ENCODE measurements at regions not wholly inside any gene's neighbourhood (a gene's known extent, or its start where the extent isn't known, plus 50 kb on each side); places are given as distances from the start of the nearest gene placed in this dataset.
"Not testable (repeated sequence)": the region's sequence is repeated elsewhere in the genome, so short reads cannot be mapped to it uniquely, and the experiment has no call there.

DNA sequence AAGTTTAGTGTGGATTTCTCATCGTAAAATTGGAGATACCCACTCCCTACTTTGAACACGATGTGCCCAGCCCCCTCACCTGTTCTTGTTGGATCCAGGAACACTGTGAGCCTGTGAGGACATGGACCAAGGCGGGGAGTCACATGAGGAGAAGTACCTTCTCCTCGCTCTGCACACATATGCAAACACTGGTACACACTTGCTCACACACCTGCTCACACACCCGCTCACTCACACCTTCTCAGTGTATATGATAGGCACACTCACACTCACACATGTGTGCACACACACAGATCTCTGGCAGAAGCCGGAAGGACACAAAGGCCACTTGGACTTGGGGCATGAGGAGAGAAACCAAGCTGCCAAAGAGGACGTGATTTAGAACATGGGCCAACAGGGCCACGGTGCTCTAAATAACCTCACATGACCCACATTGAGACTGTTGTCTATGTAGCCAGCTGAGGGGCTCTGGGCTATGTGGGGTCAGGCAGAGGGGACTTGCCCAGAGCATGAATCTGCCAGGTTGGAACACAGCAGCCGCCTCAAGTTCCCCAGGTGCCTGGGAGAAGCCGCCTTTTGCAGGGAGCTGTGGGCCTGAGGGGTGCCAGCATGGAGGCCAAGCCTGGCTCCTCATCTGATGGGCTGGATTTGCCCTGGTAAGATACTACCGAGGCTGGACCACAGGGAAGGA lies 283.0 kb upstream of the IRX4 start:
- DNase-seq (ENCODE audit: low read depth in 2 of 3, low spot score in 2 of 3): no peak

DNA sequence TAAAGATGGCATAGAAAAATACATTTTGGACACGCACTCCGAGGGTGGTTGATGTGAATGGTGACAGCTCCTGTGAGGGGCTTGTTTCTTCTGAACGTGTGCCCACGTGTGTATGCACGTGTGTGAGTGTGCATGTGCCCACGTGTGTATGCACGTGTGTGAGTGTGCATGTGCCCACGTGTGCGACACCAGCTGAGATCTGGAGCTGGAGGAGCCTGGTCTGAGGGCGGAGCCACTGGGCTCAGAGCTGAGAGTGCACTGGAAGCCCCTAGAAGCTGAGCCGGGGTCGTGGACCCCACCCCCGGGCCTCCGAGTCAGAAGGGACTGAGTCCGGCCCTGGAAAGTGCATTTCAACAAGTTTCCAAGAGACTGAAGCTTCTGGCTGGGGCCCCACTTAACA lies 282.5 kb upstream of the IRX4 start:
- no peak for DNase-seq (ENCODE audit: low read depth in 2 of 3, low spot score in 2 of 3)

DNA sequence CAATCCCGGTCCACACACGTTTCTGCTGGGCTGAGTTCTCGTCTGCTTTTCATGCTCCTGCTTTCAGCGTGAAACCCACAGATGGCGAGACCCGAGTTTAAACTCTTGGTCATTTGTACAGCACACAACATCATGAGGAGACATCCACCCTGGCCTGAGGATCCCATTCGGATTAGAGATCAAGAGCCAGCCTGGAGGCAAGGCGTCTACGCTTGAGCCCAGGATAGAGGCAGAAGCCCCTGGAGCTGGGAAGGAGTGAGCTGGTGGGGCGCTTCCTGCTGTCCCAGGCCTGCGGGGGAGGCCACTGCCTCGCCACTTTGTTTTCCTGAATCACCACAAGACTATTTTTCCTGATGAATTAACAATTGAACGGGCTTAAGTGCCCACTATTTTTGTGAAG lies 281.9 kb upstream of the IRX4 start:
- no peak for DNase-seq (ENCODE audit: low read depth in 2 of 3, low spot score in 2 of 3)

DNA sequence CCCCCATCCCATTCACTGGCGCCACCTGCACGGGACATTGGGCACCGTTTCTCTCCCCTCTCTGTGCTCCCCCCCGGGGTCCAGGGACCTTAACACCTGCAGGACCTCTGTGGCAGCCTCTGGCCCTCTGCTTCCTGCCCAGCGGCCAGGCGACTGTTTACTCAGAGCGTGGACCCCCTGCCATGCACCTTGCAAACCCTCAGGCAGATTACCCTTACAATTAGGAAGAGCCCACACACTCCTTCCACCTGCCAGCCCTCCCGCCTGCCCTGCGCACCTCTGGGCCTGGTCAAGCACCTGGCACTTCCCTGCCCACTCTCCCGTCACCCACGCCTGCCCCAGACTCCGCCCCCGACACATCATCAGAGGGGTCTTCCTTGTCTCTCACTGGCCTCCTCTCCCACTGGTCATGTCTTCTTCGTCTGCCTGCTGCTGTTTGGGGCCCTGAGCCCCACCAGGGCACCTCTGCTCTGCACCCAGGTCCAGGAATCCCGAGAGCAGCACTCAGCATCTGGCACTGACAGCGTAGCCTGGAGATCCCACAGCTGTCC lies 281.3 kb upstream of the IRX4 start:
- no peak for DNase-seq (ENCODE audit: low read depth in 2 of 3, low spot score in 2 of 3)

DNA sequence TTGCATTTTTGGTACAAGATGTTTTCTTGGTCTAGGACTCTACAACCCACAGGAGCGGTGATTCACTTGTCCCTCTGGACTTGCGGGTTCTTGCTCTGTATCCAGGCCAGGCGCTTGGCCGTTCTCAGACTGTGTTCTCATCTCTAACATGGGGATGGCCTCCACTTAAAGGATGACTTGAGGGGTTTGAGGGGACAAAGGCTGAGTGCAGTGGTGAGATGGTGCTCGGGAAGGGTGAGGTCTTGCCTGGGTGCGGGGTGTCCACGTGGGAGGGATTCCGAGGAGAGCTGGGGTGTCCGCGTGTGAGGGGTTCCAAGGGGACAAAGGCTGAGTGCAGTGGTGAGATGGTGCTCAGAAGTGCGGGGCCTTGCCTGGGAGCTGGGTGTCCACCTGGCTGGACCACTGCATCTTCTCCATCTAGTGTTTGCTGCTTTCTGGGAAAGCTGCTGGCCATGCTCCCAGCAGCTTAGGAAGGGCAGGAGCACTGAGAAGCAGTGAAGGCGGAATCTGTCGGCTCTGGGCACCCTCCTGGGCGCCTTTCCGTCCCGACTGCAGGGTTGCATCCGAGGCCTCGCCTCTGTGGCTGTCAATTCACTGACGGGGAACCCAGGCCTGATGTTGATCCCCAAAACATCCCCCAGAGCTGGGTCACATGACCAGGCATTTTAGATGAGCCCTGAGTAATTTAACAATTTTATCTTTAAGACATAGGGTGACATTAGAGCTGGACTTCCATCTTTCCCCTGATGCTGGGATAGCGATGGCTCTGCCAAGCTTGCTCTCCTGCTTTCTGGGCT lies 280.5 kb upstream of the IRX4 start:
- no peak for DNase-seq (ENCODE audit: low read depth in 2 of 3, low spot score in 2 of 3)

DNA sequence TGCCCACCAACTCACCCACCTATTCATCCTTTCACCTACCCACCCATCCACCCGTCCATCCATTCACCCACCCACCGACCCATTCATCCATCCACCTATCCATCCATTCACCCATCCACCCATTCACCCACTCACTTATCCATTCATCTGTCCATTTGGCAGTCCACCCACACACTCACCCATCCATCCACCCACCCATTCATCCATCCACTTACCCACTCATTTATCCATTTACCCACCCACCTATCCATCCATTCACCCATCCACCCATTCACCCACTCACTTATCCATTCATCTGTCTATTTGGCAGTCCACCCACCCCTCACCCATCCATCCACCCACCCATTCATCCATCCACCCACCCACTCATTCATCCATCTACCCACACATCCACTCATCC lies 278.1 kb upstream of the IRX4 start:
- DNase-seq (ENCODE audit: low read depth in 2 of 3, low spot score in 2 of 3): no peak

DNA sequence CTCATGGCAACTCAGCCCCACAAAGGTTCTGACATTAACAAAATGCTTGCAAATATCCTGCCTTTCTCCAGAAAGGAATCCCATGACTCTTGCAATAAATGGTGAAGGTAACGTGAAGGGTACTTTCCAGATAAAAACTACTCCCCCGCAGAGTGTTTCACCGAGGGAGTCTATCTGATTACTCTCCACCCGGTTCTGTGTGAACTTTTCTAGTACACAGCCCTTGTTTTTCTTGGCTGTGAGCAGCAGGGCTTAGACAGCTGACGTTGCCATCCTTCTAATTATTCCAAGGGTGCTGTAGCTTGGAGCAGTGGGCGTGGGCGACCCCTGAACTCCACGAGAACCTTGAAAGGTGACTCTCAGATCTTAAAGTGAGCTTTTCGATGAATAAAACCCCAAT lies 276.0 kb upstream of the IRX4 start:
- no peak for DNase-seq (ENCODE audit: low read depth in 2 of 3, low spot score in 2 of 3)

DNA sequence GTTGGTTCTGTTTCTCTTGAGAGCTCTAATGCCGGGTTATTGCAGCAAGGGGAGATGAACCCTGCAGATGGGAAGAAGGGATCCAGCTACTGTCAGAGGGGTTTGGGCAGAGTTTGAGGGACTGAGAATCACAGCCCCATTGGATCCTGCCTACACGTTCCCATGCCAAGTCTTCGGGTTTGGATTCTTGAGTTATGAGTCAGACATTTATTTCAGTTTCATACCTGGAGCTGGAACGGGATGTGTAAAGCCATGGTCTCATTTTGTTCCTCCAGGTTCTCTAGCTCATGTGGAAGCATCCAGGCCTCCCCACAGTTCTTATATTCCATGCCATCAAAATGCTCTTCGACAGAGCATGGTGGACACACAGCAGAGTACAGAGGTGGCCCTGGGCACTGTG lies 275.4 kb upstream of the IRX4 start:
- DNase-seq (ENCODE audit: low read depth in 2 of 3, low spot score in 2 of 3): no peak

DNA sequence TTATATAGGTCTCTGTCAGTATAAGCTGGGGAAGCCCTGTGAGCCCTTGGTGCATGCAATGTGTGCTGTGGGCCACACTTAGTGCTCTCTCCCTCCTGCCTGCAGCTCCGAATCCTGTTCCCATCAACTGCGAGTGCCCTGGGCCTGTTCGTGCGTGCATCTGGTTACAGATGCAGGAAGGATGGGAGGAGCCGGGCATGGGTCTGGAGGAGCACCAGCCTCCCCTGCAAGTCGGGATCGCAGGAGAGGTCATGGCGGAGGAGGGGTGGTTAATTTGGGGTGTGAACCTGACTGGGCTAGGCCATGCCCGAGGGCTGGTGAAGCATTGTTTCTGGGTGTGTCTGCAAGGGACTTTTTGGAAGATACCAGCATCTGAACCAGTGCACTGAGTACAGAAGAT lies 274.6 kb upstream of the IRX4 start:
- no peak for DNase-seq (ENCODE audit: low read depth in 2 of 3, low spot score in 2 of 3)

DNA sequence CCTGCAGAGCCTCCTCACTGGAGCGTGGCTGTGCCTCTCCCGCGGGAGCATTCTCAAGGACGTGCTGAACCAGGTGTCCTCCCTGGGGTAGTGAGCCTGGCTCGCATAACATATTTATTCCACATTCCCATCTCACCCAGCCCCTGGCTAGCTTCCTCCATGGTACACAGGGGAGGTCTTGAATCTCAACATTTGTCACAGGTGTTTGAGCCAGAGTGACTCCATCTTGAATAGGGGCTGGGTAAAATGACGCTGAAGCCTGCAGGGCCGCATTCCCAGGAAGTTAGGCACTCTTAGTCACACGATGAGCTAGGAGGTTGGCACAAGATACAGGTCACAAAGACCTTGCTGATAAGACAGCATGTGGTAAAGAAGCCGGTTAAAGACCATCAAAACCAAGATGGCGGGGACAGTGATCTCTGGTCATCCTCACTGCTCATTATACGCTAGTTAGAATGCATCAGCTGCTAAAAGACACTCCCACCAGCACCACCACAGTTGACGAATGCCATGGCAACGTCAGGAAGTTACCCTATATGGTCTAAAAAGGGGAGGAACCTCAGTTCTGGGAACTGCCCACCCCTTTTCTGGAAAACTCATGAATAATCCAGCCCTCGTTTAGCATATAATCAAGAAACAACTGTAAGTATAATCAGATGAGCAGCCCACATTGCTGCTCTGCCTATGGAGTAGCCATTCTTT lies 273.8 kb upstream of the IRX4 start:
- DNase-seq (ENCODE audit: low read depth in 2 of 3, low spot score in 2 of 3): no peak

DNA sequence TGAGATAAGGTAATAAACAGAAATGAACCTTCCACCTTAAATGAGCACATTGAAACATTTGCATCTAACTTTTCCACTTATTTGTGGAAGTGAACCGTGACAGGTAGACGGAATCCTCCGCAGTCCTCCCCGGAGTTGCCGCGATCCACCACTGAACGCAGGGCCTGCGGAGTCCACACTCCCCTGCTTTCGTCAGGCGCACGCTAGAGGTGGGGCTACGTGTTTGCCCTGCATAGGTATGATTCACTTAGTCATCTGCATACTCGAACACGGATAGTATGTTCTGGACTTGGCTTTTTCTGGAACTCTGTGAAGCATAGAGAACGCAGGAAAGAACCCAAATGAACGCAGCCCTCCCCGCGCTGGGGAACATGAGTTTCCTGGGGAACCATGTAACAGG lies 272.8 kb upstream of the IRX4 start:
- DNase-seq (ENCODE audit: low read depth in 2 of 3, low spot score in 2 of 3): no peak

DNA sequence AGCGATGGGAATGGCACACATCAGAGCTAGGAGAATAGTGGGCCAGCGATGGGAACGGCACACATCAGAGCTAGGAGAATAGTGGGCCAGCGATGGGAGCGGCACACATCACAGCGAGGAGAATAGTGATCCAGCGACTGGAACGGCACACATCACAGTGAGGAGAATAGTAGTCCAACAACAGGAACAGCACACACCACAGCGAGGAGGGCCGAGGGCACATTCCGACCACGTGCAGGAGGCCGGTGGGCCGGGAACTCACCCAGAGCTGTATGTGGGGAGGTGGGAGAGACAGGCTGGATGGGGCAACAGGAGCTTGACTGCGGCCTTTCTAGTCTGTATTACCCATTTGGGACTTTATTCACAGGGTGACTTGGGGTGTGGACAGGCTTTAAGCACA lies 271.1 kb upstream of the IRX4 start:
- no peak for DNase-seq (ENCODE audit: low read depth in 2 of 3, low spot score in 2 of 3)

DNA sequence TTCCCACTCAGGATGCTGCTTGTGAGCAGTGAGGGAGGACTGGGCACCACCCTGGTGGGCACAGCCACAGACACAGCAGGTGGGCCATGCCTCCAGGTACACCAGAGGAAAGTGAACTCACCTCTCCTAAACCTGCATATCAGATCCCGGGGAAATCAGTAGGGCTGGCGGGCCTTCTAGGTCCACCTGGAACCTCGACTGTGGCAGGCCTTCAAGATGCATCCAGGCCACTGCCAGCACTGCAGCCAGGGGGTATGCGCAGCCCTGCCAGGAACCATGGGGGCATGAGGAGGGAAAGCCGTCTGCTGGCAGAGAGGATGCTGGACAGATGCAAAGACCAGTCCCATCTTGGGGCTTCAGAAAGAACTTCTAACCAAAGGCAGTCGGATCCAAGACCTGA lies 270.6 kb upstream of the IRX4 start:
- no peak for DNase-seq (ENCODE audit: low read depth in 2 of 3, low spot score in 2 of 3)

DNA sequence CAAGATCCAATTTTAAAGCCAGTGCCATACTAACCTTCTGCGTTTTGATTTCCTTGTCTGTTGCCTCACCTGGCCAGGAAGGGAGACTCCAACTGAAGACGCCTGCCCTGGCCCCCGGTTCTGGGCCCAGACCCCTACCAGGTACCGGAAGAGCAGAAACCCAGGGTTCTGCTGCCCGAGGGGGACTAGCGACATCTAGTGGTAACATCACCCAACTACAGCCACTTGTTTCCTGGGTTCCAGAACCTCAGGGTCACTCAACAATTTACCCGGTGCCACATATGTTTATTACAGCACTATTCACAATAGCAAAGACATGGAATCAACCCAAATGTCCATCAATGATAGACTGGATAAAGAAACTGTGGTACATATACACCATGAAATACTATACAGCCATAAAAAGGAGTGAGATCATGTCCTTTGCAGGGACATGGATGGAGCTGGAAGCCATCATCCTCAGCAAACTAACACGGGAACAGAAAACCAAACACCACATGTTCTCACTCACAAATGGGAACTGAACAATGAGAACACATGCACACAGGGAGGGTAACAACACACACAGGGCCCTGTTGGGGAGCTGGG lies 268.7 kb upstream of the IRX4 start:
- not testable (repeated sequence) for DNase-seq (ENCODE audit: low read depth in 2 of 3, low spot score in 2 of 3)

DNA sequence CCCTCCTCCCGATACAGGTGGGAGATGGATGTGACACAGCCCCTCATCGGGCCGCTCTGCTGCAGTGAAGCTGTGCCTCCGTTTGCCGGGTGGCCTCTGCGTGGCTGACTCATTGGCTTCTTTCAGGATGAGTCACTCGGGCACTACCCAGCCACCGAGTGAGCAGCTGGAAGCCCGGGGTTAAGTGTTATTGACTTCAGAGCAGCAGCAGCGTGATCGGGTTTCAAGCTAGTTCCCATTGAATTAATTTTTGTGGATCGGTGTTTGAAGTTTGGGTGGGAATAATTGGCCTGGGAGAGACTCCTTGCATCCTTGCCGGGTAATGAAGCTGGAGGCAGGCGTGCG lies 266.4 kb upstream of the IRX4 start:
- no peak for DNase-seq (ENCODE audit: low read depth in 2 of 3, low spot score in 2 of 3)

DNA sequence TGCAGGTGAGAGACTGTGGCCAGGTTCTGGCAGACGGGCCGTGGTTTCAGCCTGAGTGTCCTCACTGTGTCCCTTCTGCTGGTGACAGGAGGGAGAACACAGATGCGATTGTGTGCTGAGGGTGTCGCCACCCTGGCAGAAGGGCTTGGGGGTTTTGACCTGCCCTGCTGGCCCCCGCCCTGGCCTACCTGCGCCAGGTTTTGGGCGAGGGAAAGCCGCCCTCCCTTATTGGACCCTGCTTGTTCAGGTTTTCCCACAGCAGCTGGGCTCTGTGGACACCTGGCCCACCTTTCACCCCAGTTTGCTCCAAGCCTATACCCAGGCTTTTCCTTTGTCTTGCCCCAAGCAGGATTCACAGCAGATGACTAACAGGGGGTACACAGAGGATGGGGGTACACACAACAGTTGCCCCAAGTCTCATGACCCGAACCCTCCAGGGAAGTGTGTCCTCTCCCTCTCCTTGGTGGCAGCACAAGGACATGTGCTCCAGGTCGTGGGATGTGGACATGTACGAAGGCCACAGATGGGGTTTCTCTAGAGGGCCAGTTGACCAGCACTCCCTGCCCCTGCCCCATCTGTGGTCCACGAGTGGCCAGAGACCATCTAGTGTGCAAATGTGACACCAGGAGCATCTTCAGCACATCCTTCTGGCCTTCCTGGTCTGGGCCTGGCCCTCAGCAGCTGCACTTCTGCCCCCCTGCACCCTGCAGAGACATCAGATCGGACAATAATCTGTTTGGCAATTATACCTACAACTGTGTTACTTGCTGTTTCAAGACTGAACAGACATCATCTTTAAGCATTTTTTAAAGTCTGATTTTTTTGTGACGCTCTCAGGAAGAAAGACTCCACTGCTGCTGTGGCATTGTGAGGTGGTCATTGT lies 265.8 kb upstream of the IRX4 start:
- no peak for DNase-seq (ENCODE audit: low read depth in 2 of 3, low spot score in 2 of 3)

DNA sequence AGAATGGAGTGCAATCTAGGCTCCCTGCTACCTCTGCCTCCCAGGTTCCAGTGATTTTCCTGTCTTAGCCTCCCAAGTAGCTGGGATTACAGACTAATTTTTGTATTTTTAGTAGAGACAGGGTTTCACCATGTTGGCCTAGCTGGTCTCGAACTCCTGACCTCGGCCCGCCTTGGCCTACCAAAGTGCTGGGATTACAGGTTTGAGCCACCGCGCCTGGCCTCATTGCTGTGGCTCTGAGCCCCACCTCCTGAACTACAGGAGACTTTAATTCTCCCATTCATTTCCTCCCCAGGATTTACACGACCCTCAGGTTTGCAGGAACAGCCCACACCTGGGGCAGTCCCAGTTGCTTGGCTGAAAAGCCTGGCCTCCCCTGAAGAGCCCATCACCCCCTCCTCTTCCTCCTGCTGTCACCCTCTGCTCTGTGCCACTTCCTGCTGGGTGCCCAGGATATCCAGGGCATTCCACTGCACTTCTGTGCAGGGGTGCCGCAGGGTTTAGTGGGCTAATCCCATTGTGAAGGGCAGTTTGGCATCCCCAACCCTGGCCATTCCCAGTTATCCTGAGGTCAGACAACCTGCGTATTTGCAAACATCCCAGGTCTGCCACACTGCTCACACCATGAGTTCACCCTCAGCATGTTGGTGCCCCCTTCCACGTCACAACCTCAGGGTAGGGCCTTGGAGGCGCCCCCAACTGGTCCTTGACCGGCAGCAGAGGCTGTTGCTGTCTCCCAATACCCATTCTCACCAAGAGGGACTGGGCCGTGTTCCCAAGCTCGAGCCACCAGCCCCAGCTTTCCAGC lies 265.0 kb upstream of the IRX4 start:
- no peak for DNase-seq (ENCODE audit: low read depth in 2 of 3, low spot score in 2 of 3)

DNA sequence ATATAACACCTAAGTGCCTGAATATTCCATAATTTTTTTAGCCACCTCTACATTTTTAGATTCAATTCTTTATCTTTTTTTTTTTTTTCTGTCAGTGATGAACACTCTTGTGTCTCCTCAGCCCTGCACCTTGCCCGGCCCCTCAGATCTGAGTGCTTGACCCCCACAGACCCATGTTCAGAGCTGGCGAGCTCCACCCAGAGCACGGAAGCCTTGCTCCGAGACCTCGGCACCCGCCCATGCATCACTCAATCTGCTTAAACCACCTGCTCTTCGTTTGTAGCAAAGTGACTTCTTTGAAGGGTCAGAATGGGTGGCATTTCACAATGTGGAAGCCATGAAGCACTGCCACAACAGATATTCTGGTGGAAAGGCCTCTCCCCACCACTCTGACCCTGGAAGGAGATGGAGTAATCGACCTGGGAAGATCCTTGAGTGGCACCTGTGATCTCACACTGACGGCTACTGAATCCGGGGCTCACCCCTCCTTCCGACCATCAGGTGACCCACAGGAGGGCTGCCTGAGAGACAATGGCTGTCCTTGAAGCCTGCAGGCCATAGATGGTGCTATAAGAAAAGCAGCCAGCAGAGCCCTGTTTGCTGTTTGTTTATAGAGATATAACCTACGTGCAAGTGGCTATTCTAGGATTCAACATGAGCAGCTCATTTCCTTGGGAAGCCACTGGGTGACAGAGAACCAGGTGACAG lies 261.1 kb upstream of the IRX4 start:
- no peak for DNase-seq (ENCODE audit: low read depth in 2 of 3, low spot score in 2 of 3)

DNA sequence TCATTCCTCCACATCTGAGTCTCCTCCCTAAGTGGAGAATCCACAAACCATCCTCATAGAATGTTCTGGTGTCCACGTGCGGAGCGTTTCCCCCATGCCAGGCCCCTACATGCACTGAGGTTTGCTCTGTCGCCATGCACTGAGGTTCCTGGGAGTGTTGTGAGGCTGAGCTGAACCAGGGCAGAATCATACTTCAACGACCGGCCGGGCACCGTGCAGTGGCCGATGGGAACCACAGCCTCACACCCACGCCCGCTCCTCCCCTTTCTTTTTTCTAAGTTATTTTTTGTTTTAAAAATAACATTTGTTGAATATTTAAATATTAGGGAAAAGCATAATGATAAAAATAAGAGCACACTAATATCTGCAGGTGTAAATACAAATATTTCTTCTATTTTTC lies 260.4 kb upstream of the IRX4 start:
- no peak for DNase-seq (ENCODE audit: low read depth in 2 of 3, low spot score in 2 of 3)
